Astrocyte of the spinal cord (primary cell): ENCODE measurements at regions not wholly inside any gene's neighbourhood (a gene's known extent, or its start where the extent isn't known, plus 50 kb on each side); places are given as distances from the start of the nearest gene placed in this dataset.

ENCODE experiments used
- DNase-seq: peaks from one replicate; pipeline ENCODE4 v3.0.0; 2011; ENCODE audit warnings: low read depth, low spot score
- H3K4me3 ChIP-seq: 2 replicates; pipeline ENCODE4 v1.5.1; 2011; ENCODE audit warnings: low read depth, mild to moderate bottlenecking, low read length, moderate library complexity
- CTCF ChIP-seq: IDR thresholded peaks from 2 replicates; pipeline ENCODE4 v1.5.1; 2012; ENCODE audit warnings: low read depth, mild to moderate bottlenecking, low read length, inconsistent platforms
- in situ Hi-C: cut with HindIII; loops from 2 replicates; pipeline ENCODE4 v1.10.0; 2017; ENCODE audit warnings: low sequenced_read_pairs

GRCh38 chr14:101707068-101707842, 54.3 kb upstream of the PPP2R5C start:
- H3K4me3 ChIP-seq, result no peak overlapping the region
- peak; percentile 63 for TF ChIP-seq CTCF
- DNase-seq, result peak; percentile 83
- in situ Hi-C loops, result no loop called here

GRCh38 chr14:101707863-101708620, 53.5 kb upstream of the PPP2R5C start:
- no peak for DNase-seq
- in situ Hi-C loops, result no loop called here
- H3K4me3 ChIP-seq, result no peak overlapping the region
- TF ChIP-seq CTCF, result no peak

- no peak for DNase-seq
- TF ChIP-seq CTCF, result no peak
- no peak overlapping the region for H3K4me3 ChIP-seq
- in situ Hi-C loops, result no loop called here
Observed at GRCh38 chr14:101708853-101709532, 52.5 kb upstream of the PPP2R5C start.

- DNase-seq, result no peak
- H3K4me3 ChIP-seq, result no peak overlapping the region
- TF ChIP-seq CTCF, result no peak
- in situ Hi-C loops, result no loop called here
Observed at GRCh38 chr14:101709533-101709881, 52.0 kb upstream of the PPP2R5C start.

GRCh38 chr14:101709962-101710931, 51.3 kb upstream of the PPP2R5C start:
- no peak for TF ChIP-seq CTCF
- no peak for DNase-seq
- in situ Hi-C loops, result no loop called here
- H3K4me3 ChIP-seq, result no peak overlapping the region
